CD14-positive monocyte (primary cell): ENCODE measurements at regions not wholly inside any gene's neighbourhood (a gene's known extent, or its start where the extent isn't known, plus 50 kb on each side); places are given as distances from the start of the nearest gene placed in this dataset.

Experiments used
- DNase-seq, 3 donors: peaks; one replicate each; pipeline ENCODE4 v3.0.0-alpha.2; 2011 to 2022
- H2AFZ ChIP-seq: 2 replicates; pipeline ENCODE4 v1.6.0; 2012; ENCODE audit warnings: mild to moderate bottlenecking, low read depth, low read length, inconsistent platforms; ENCODE audit not compliant: insufficient read depth, poor library complexity, severe bottlenecking
- H3K27ac ChIP-seq, 2 donors: 1 replicate in 1 of 2; 2 replicates in 1 of 2; pipeline ENCODE4 v1.5.1; 2012 to 2013; ENCODE audit warnings: low read length in 2 of 2, control low read depth in 1 of 2, inconsistent platforms in 1 of 2, low read depth in 1 of 2, mild to moderate bottlenecking in 1 of 2
- H3K27me3 ChIP-seq, 2 donors: one replicate each; pipeline versions ENCODE4 v1.6.0 to v1.6.1; 2011 to 2013; ENCODE audit warnings: low read length in 2 of 2; ENCODE audit not compliant: control insufficient read depth in 2 of 2, insufficient read depth in 2 of 2
- H3K36me3 ChIP-seq, 2 donors: replicated peaks in 1 of 2; 1 replicate in 1 of 2; 2 replicates in 1 of 2; pipeline versions ENCODE4 v1.5.1 to v1.6.1; 2012 to 2013; ENCODE audit warnings: low read length in 2 of 2, control low read depth in 1 of 2, inconsistent platforms in 1 of 2, mild to moderate bottlenecking in 1 of 2; ENCODE audit not compliant: insufficient read depth in 2 of 2, control insufficient read depth in 1 of 2
- H3K4me1 ChIP-seq, 2 donors: 1 replicate in 1 of 2; 2 replicates in 1 of 2; pipeline versions ENCODE4 v1.5.1 to v1.6.1; 2012 to 2013; ENCODE audit warnings: low read length in 2 of 2, control low read depth in 1 of 2, inconsistent platforms in 1 of 2, mild to moderate bottlenecking in 1 of 2, moderate library complexity in 1 of 2; ENCODE audit not compliant: insufficient read depth in 2 of 2, control insufficient read depth in 1 of 2
- H3K4me2 ChIP-seq: replicated peaks from 2 replicates; pipeline ENCODE3; 2012; ENCODE audit warnings: low read length, moderate library complexity, mild to moderate bottlenecking; ENCODE audit not compliant: poor library complexity, severe bottlenecking; ENCODE audit errors: extremely low read depth
- H3K4me3 ChIP-seq, 3 experiments: fragments of 200-600 bp in 1 of 3; sonication (generic) in 1 of 3; replicated peaks in 1 of 3; 1 replicate in 2 of 3; 2 replicates in 1 of 3; pipeline ENCODE4 v1.5.1; 2011 to 2013; ENCODE audit warnings: low read length in 3 of 3, mild to moderate bottlenecking in 3 of 3, control low read depth in 2 of 3, low read depth in 2 of 3, inconsistent platforms in 1 of 3, moderate library complexity in 1 of 3
- H3K79me2 ChIP-seq: 2 replicates; pipeline ENCODE4 v1.6.0; 2012; ENCODE audit warnings: mild to moderate bottlenecking, control low read depth, inconsistent platforms, low read length, moderate library complexity; ENCODE audit not compliant: insufficient read depth
- H3K9ac ChIP-seq: 2 replicates; pipeline ENCODE4 v1.6.0; 2017; ENCODE audit warnings: low read length, mild to moderate bottlenecking; ENCODE audit not compliant: insufficient read depth, poor library complexity, severe bottlenecking
- H3K9me3 ChIP-seq, 2 donors: replicated peaks in 1 of 2; 1 replicate in 1 of 2; 2 replicates in 1 of 2; pipeline versions ENCODE4 v1.5.1 to v1.6.1; 2012 to 2013; ENCODE audit warnings: low read length in 2 of 2, control low read depth in 1 of 2; ENCODE audit not compliant: control insufficient read depth in 1 of 2, insufficient read depth in 1 of 2
- H4K20me1 ChIP-seq: 2 replicates; pipeline ENCODE4 v1.6.0; 2012; ENCODE audit warnings: mild to moderate bottlenecking, low read length, control low read depth, moderate library complexity; ENCODE audit not compliant: insufficient read depth
- H3K27ac Mint-ChIP-seq, 7 donors: one replicate each; pipeline ENCODE4 v1.8.0; 2020; ENCODE audit warnings: mild to moderate bottlenecking in 7 of 7, mixed read lengths in 7 of 7, moderate library complexity in 6 of 7, inconsistent platforms in 2 of 7
- H3K27me3 Mint-ChIP-seq, 3 donors: one replicate each; pipeline ENCODE4 v1.8.0; 2021 to 2022; ENCODE audit warnings: low read depth in 3 of 3, mild to moderate bottlenecking in 3 of 3, mixed read lengths in 3 of 3, moderate library complexity in 3 of 3, inconsistent platforms in 1 of 3
- H3K36me3 Mint-ChIP-seq, 2 donors: one replicate each; pipeline ENCODE4 v1.8.0; 2020; ENCODE audit warnings: mixed read lengths in 2 of 2, inconsistent platforms in 1 of 2, mild to moderate bottlenecking in 1 of 2
- H3K4me1 Mint-ChIP-seq: one replicate; pipeline ENCODE4 v1.8.0; 2020; ENCODE audit warnings: mild to moderate bottlenecking, mixed read lengths
- H3K4me3 Mint-ChIP-seq, 2 donors: one replicate each; pipeline ENCODE4 v1.8.0; 2020; ENCODE audit warnings: mild to moderate bottlenecking in 2 of 2, mixed read lengths in 2 of 2, moderate library complexity in 1 of 2
- H3K9me3 Mint-ChIP-seq, 7 donors: one replicate each; pipeline ENCODE4 v1.8.0; 2020 to 2022; ENCODE audit warnings: mixed read lengths in 7 of 7, mild to moderate bottlenecking in 6 of 7, moderate library complexity in 6 of 7, inconsistent platforms in 2 of 7
- WGBS: methylation state at CpG from one replicate; pipeline ENCODE4 v1.1.5; 2013; ENCODE audit warnings: missing lambda C conversion rate; ENCODE audit not compliant: insufficient coverage; 5-methylcytosine and 5-hydroxymethylcytosine counted together
- intact Hi-C, 2 donors: fragments of 100-400 bp; cut with micrococcal nuclease; formaldehyde crosslinking; loops; one replicate each; pipeline versions ENCODE4 v1.15.0 to v1.15.1; 2023
- TF ChIP-seq, protein P1 (sequence below): fragments of 200-600 bp; IDR thresholded peaks from one replicate; pipeline ENCODE4 v1.8.0; 2022; ENCODE audit warnings: antibody characterized with exemption, mild to moderate bottlenecking

DNA sequence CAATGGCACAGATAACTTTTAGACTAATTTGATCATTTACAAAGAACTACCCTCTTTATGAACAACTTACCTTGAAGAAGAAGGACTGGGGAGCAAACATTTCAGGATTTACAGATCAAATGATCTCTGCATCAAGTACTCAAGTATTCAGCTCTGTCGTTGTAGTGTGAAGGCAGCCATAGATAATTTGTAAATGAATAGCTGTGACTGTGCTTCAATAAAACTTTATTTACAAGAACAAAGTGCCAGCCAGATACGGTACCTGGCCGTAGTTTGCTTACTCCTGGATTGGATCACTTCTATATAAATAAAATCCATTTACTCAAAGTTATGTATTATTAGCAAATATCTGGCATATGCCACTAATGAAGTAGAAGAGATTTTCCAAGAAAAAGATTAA lies 388.2 kb upstream of the SEMA3A start:
- Histone ChIP-seq H3K27ac (no peak overlapping the region), H3K4me2 (no peak overlapping the region), H3K9ac (no peak overlapping the region), H3K36me3 (no peaks in the 10 kb centered on the region), H4K20me1 (no peaks in the 10 kb centered on the region), H3K4me3 (no peak overlapping the region), H3K79me2 (no peaks in the 10 kb centered on the region), H3K9me3 (no peaks in the 10 kb centered on the region), H3K4me1 (no peaks in the 10 kb centered on the region), H3K27me3 (no peaks in the 10 kb centered on the region), H2AFZ (no peak overlapping the region)
- no peak for DNase-seq
- WGBS, result no CpG with 5 or more reads among the region's 3 CpGs
- H3K4me1 Mint-ChIP-seq, result no peaks in the 10 kb centered on the region
- TF ChIP-seq, protein P1, sequence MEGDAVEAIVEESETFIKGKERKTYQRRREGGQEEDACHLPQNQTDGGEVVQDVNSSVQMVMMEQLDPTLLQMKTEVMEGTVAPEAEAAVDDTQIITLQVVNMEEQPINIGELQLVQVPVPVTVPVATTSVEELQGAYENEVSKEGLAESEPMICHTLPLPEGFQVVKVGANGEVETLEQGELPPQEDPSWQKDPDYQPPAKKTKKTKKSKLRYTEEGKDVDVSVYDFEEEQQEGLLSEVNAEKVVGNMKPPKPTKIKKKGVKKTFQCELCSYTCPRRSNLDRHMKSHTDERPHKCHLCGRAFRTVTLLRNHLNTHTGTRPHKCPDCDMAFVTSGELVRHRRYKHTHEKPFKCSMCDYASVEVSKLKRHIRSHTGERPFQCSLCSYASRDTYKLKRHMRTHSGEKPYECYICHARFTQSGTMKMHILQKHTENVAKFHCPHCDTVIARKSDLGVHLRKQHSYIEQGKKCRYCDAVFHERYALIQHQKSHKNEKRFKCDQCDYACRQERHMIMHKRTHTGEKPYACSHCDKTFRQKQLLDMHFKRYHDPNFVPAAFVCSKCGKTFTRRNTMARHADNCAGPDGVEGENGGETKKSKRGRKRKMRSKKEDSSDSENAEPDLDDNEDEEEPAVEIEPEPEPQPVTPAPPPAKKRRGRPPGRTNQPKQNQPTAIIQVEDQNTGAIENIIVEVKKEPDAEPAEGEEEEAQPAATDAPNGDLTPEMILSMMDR, result no peak
- H3K27ac Mint-ChIP-seq, result no peak overlapping the region
- intact Hi-C loops, result no loop called here
- H3K27me3 Mint-ChIP-seq, result no peaks in the 10 kb centered on the region
- H3K36me3 Mint-ChIP-seq, result no peaks in the 10 kb centered on the region
- no peak overlapping the region for H3K4me3 Mint-ChIP-seq
- peaks cover 0 to 4% (median 2%) of the 10 kb centered on the region in 7 donors for H3K9me3 Mint-ChIP-seq

GRCh38 chr7:84578825-84579224 lies 384.2 kb upstream of the SEMA3A start:
- no peak overlapping the region for H3K27ac Mint-ChIP-seq
- H3K9me3 Mint-ChIP-seq, result peaks cover 0 to 4% (median 0%) of the 10 kb centered on the region in 7 donors
- WGBS, result 82% methylated on average over 3 of the region's 3 CpGs
- intact Hi-C loops, result no loop called here
- no peaks in the 10 kb centered on the region for H3K36me3 Mint-ChIP-seq
- no peak for DNase-seq
- no peaks in the 10 kb centered on the region for H3K27me3 Mint-ChIP-seq
- Histone ChIP-seq H3K27me3 (no peaks in the 10 kb centered on the region), H3K4me2 (no peak overlapping the region), H4K20me1 (no peaks in the 10 kb centered on the region), H2AFZ (no peak overlapping the region), H3K4me1 (no peaks in the 10 kb centered on the region), H3K79me2 (no peaks in the 10 kb centered on the region), H3K27ac (no peak overlapping the region), H3K36me3 (no peaks in the 10 kb centered on the region), H3K4me3 (no peak overlapping the region), H3K9me3 (no peaks in the 10 kb centered on the region), H3K9ac (no peak overlapping the region)
- no peaks in the 10 kb centered on the region for H3K4me1 Mint-ChIP-seq
- H3K4me3 Mint-ChIP-seq, result no peak overlapping the region
- TF ChIP-seq, protein P1, result no peak
